ENCODE measurements at regions not wholly inside any gene's neighbourhood (a gene's known extent, or its start where the extent isn't known, plus 50 kb on each side); places are given as distances from the start of the nearest gene placed in this dataset.

GRCh38 chr12:61018571-61018970 is 1241.6 kb upstream of the USP15 start:
- DNase-seq (no peak), ATAC-seq (no peak)
- Mint-ChIP-seq H3K27ac (no peak overlapping the region), H3K4me1 (no peaks in the 10 kb centered on the region), H3K9me3 (peaks cover 0 to 12% of the 10 kb centered on the region in 2 donors), H3K4me3 (no peak overlapping the region), H3K27me3 (no peaks in the 10 kb centered on the region)

GRCh38 chr12:61023231-61023630 is 1237.0 kb upstream of the USP15 start:
- no peak for DNase-seq
- ATAC-seq: no peak
- H3K4me3 Mint-ChIP-seq: no peak overlapping the region
- H3K9me3 Mint-ChIP-seq: peaks cover 0 to 16% of the 10 kb centered on the region in 2 donors
- no peaks in the 10 kb centered on the region for H3K27me3 Mint-ChIP-seq
- H3K4me1 Mint-ChIP-seq: no peaks in the 10 kb centered on the region
- no peak overlapping the region for H3K27ac Mint-ChIP-seq

- H3K27ac Mint-ChIP-seq: peak overlapping the region in 1 of 2 donors; percentile 16
- DNase-seq (no peak), ATAC-seq (no peak)
- H3K4me3 Mint-ChIP-seq: no peak overlapping the region
- H3K9me3 Mint-ChIP-seq: peaks cover 11% of the 10 kb centered on the region in 2 donors
- H3K4me1 Mint-ChIP-seq: no peaks in the 10 kb centered on the region
- no peaks in the 10 kb centered on the region for H3K27me3 Mint-ChIP-seq
These were observed 1230.7 kb upstream of the USP15 start for GRCh38 chr12:61029516-61029915.

- ATAC-seq (no peak), DNase-seq (no peak)
- H3K27ac Mint-ChIP-seq: no peak overlapping the region
- H3K27me3 Mint-ChIP-seq: no peaks in the 10 kb centered on the region
- peaks cover 0 to 4% of the 10 kb centered on the region in 2 donors for H3K9me3 Mint-ChIP-seq
- no peaks in the 10 kb centered on the region for H3K4me1 Mint-ChIP-seq
- no peak overlapping the region for H3K4me3 Mint-ChIP-seq
These were observed 1222.4 kb upstream of the USP15 start for GRCh38 chr12:61037792-61038191.

- Mint-ChIP-seq H3K27ac (no peak overlapping the region), H3K27me3 (no peaks in the 10 kb centered on the region), H3K9me3 (peaks cover 5 to 8% of the 10 kb centered on the region in 2 donors), H3K4me1 (no peaks in the 10 kb centered on the region), H3K4me3 (no peak overlapping the region)
- ATAC-seq: no peak
- DNase-seq: no peak
These were observed 1216.4 kb upstream of the USP15 start for GRCh38 chr12:61043838-61044237.

GRCh38 chr12:61044766-61045165 is 1215.4 kb upstream of the USP15 start:
- H3K4me3 Mint-ChIP-seq: no peak overlapping the region
- no peaks in the 10 kb centered on the region for H3K4me1 Mint-ChIP-seq
- peaks cover 5 to 8% of the 10 kb centered on the region in 2 donors for H3K9me3 Mint-ChIP-seq
- no peaks in the 10 kb centered on the region for H3K27me3 Mint-ChIP-seq
- no peak overlapping the region for H3K27ac Mint-ChIP-seq
- no peak for ATAC-seq
- no peak for DNase-seq

- H3K4me1 Mint-ChIP-seq: no peaks in the 10 kb centered on the region
- no peaks in the 10 kb centered on the region for H3K27me3 Mint-ChIP-seq
- peaks cover 0 to 8% of the 10 kb centered on the region in 2 donors for H3K9me3 Mint-ChIP-seq
- no peak for DNase-seq
- no peak for ATAC-seq
- H3K4me3 Mint-ChIP-seq: no peak overlapping the region
- no peak overlapping the region for H3K27ac Mint-ChIP-seq
These were observed 1189.4 kb upstream of the USP15 start for GRCh38 chr12:61070640-61071414.

GRCh38 chr12:61072717-61073116 is 1187.5 kb upstream of the USP15 start:
- no peaks in the 10 kb centered on the region for H3K27me3 Mint-ChIP-seq
- peaks cover 5 to 17% of the 10 kb centered on the region in 2 donors for H3K9me3 Mint-ChIP-seq
- H3K4me3 Mint-ChIP-seq: no peak overlapping the region
- no peaks in the 10 kb centered on the region for H3K4me1 Mint-ChIP-seq
- H3K27ac Mint-ChIP-seq: no peak overlapping the region
- no peak for DNase-seq
- no peak for ATAC-seq

GRCh38 chr12:61095111-61095510 is 1165.1 kb upstream of the USP15 start:
- peaks cover 10 to 27% of the 10 kb centered on the region in 2 donors for H3K9me3 Mint-ChIP-seq
- ATAC-seq: no peak
- H3K27me3 Mint-ChIP-seq: no peaks in the 10 kb centered on the region
- H3K4me1 Mint-ChIP-seq: no peaks in the 10 kb centered on the region
- DNase-seq: no peak
- H3K4me3 Mint-ChIP-seq: no peak overlapping the region
- no peak overlapping the region for H3K27ac Mint-ChIP-seq

GRCh38 chr12:61098031-61098580 is 1162.1 kb upstream of the USP15 start:
- no peaks in the 10 kb centered on the region for H3K4me1 Mint-ChIP-seq
- no peaks in the 10 kb centered on the region for H3K27me3 Mint-ChIP-seq
- peaks cover 6 to 15% of the 10 kb centered on the region in 2 donors for H3K9me3 Mint-ChIP-seq
- ATAC-seq (no peak), DNase-seq (no peak)
- H3K4me3 Mint-ChIP-seq: no peak overlapping the region
- H3K27ac Mint-ChIP-seq: no peak overlapping the region

- Mint-ChIP-seq H3K27me3 (no peaks in the 10 kb centered on the region), H3K4me3 (no peak overlapping the region), H3K4me1 (no peaks in the 10 kb centered on the region)
These were observed 1153.1 kb upstream of the USP15 start for GRCh38 chr12:61107118-61107517.

GRCh38 chr12:61111218-61111617 is 1149.0 kb upstream of the USP15 start:
- Mint-ChIP-seq H3K27me3 (no peaks in the 10 kb centered on the region), H3K9me3 (peaks cover 10 to 29% of the 10 kb centered on the region in 2 donors), H3K4me1 (no peaks in the 10 kb centered on the region), H3K27ac (no peak overlapping the region), H3K4me3 (no peak overlapping the region)
- ATAC-seq: no peak
- DNase-seq: no peak

More at GRCh38 chr12:61107118-61107517, 1153.1 kb upstream of the USP15 start:
- ATAC-seq: no peak
- Mint-ChIP-seq H3K27ac (no peak overlapping the region), H3K9me3 (peaks cover 0 to 19% of the 10 kb centered on the region in 2 donors)
- DNase-seq: no peak

- no peak overlapping the region for H3K4me3 Mint-ChIP-seq
- H3K9me3 Mint-ChIP-seq: peaks cover 7 to 9% of the 10 kb centered on the region in 2 donors
- no peak overlapping the region for H3K27ac Mint-ChIP-seq
- no peak for ATAC-seq
- no peaks in the 10 kb centered on the region for H3K27me3 Mint-ChIP-seq
- DNase-seq: no peak
- H3K4me1 Mint-ChIP-seq: no peaks in the 10 kb centered on the region
These were observed 1122.4 kb upstream of the USP15 start for GRCh38 chr12:61137677-61138414.

GRCh38 chr12:61138415-61138759 is 1121.8 kb upstream of the USP15 start:
- ATAC-seq: no peak
- DNase-seq: no peak
- Mint-ChIP-seq H3K27me3 (no peaks in the 10 kb centered on the region), H3K4me3 (no peak overlapping the region), H3K27ac (no peak overlapping the region), H3K9me3 (peaks cover 7 to 9% of the 10 kb centered on the region in 2 donors), H3K4me1 (no peaks in the 10 kb centered on the region)

GRCh38 chr12:61161961-61162360 is 1098.2 kb upstream of the USP15 start:
- no peak for DNase-seq
- Mint-ChIP-seq H3K27ac (no peak overlapping the region), H3K4me1 (no peaks in the 10 kb centered on the region), H3K4me3 (no peak overlapping the region), H3K27me3 (no peaks in the 10 kb centered on the region), H3K9me3 (peaks cover 20 to 29% of the 10 kb centered on the region in 2 donors)
- no peak for ATAC-seq
